Activated T-cell treated with anti-CD3 and anti-CD28 coated beads, Interleukin-2, amount 50 U/mL, for 72 hours (primary cell): ENCODE measurements at regions not wholly inside any gene's neighbourhood (a gene's known extent, or its start where the extent isn't known, plus 50 kb on each side); places are given as distances from the start of the nearest gene placed in this dataset.

ENCODE experiments used
- ATAC-seq, 2 donors: fragments of 150-1000 bp; cut with Tn5 transposase; replicated peaks in 1 of 2; 2 replicates each; pipeline ENCODE4 v1.10.0; 2021; ENCODE audit warnings: moderate library complexity in 2 of 2, mild to moderate bottlenecking in 1 of 2
- DNase-seq, 2 donors: peaks; one replicate each; pipeline ENCODE4 v3.0.0; 2021 to 2022; ENCODE audit warnings: mixed read lengths in 1 of 2
- H3K27ac Mint-ChIP-seq: one replicate; pipeline ENCODE4 v1.8.0; 2022; ENCODE audit warnings: mild to moderate bottlenecking, moderate library complexity, mixed read lengths
- H3K27me3 Mint-ChIP-seq: one replicate; pipeline ENCODE4 v1.8.0; 2022; ENCODE audit warnings: low read depth, mixed read lengths
- H3K36me3 Mint-ChIP-seq, 2 donors: one replicate each; pipeline ENCODE4 v1.8.0; 2022; ENCODE audit warnings: mixed read lengths in 2 of 2, mild to moderate bottlenecking in 1 of 2; ENCODE audit not compliant: insufficient read depth in 2 of 2
- H3K4me1 Mint-ChIP-seq: one replicate; pipeline ENCODE4 v1.8.0; 2022; ENCODE audit warnings: low read depth, mixed read lengths
- H3K4me3 Mint-ChIP-seq, 2 donors: one replicate each; pipeline ENCODE4 v1.8.0; 2022; ENCODE audit warnings: mild to moderate bottlenecking in 2 of 2, mixed read lengths in 2 of 2, moderate library complexity in 2 of 2
- H3K9me3 Mint-ChIP-seq, 2 donors: one replicate each; pipeline ENCODE4 v1.8.0; 2022; ENCODE audit warnings: mixed read lengths in 2 of 2

GRCh38 chr13:83825676-83826075 lies 56.6 kb downstream of the SLITRK1 start:
- Mint-ChIP-seq H3K27ac (no peak overlapping the region), H3K27me3 (no peaks in the 10 kb centered on the region), H3K36me3 (no peaks in the 10 kb centered on the region), H3K9me3 (peaks cover 0 to 2% of the 10 kb centered on the region in 2 donors), H3K4me3 (no peak overlapping the region), H3K4me1 (no peaks in the 10 kb centered on the region)
- no peak for DNase-seq
- ATAC-seq = no peak

- no peaks in the 10 kb centered on the region for H3K36me3 Mint-ChIP-seq
- no peaks in the 10 kb centered on the region for H3K9me3 Mint-ChIP-seq
- DNase-seq = no peak
- H3K4me3 Mint-ChIP-seq = no peak overlapping the region
- no peak overlapping the region for H3K27ac Mint-ChIP-seq
- no peak for ATAC-seq
- H3K27me3 Mint-ChIP-seq = no peaks in the 10 kb centered on the region
- H3K4me1 Mint-ChIP-seq = no peaks in the 10 kb centered on the region
Measured at GRCh38 chr13:83824560-83824959, 57.7 kb downstream of the SLITRK1 start.

GRCh38 chr13:83824120-83824519 lies 58.2 kb downstream of the SLITRK1 start:
- no peak overlapping the region for H3K27ac Mint-ChIP-seq
- H3K36me3 Mint-ChIP-seq = no peaks in the 10 kb centered on the region
- H3K9me3 Mint-ChIP-seq = peaks cover 1 to 3% of the 10 kb centered on the region in 2 donors
- no peaks in the 10 kb centered on the region for H3K27me3 Mint-ChIP-seq
- ATAC-seq (no peak), DNase-seq (no peak)
- no peak overlapping the region for H3K4me3 Mint-ChIP-seq
- H3K4me1 Mint-ChIP-seq = no peaks in the 10 kb centered on the region

GRCh38 chr13:83819611-83820010 lies 62.7 kb downstream of the SLITRK1 start:
- H3K9me3 Mint-ChIP-seq = peaks cover 2 to 4% of the 10 kb centered on the region in 2 donors
- no peak overlapping the region for H3K4me3 Mint-ChIP-seq
- no peak overlapping the region for H3K27ac Mint-ChIP-seq
- no peaks in the 10 kb centered on the region for H3K36me3 Mint-ChIP-seq
- DNase-seq (no peak), ATAC-seq (no peak)
- no peaks in the 10 kb centered on the region for H3K27me3 Mint-ChIP-seq
- H3K4me1 Mint-ChIP-seq = no peaks in the 10 kb centered on the region

- no peaks in the 10 kb centered on the region for H3K27me3 Mint-ChIP-seq
- no peak overlapping the region for H3K27ac Mint-ChIP-seq
- peaks cover 2 to 4% of the 10 kb centered on the region in 2 donors for H3K9me3 Mint-ChIP-seq
- no peak overlapping the region for H3K4me3 Mint-ChIP-seq
- no peak for ATAC-seq
- no peaks in the 10 kb centered on the region for H3K36me3 Mint-ChIP-seq
- no peak for DNase-seq
- no peaks in the 10 kb centered on the region for H3K4me1 Mint-ChIP-seq
Measured at GRCh38 chr13:83819156-83819555, 63.1 kb downstream of the SLITRK1 start.

- ATAC-seq = no peak
- H3K27me3 Mint-ChIP-seq = no peaks in the 10 kb centered on the region
- no peaks in the 10 kb centered on the region for H3K36me3 Mint-ChIP-seq
- H3K9me3 Mint-ChIP-seq = peaks cover 2 to 4% of the 10 kb centered on the region in 2 donors
- no peaks in the 10 kb centered on the region for H3K4me1 Mint-ChIP-seq
- no peak overlapping the region for H3K4me3 Mint-ChIP-seq
- H3K27ac Mint-ChIP-seq = no peak overlapping the region
- no peak for DNase-seq
Measured at GRCh38 chr13:83816081-83816480, 66.2 kb downstream of the SLITRK1 start.

GRCh38 chr13:83815598-83815997 lies 66.7 kb downstream of the SLITRK1 start:
- Mint-ChIP-seq H3K27ac (no peak overlapping the region), H3K9me3 (peaks cover 2 to 4% of the 10 kb centered on the region in 2 donors), H3K27me3 (no peaks in the 10 kb centered on the region), H3K36me3 (no peaks in the 10 kb centered on the region), H3K4me1 (no peaks in the 10 kb centered on the region), H3K4me3 (no peak overlapping the region)
- ATAC-seq (no peak), DNase-seq (no peak)

- Mint-ChIP-seq H3K4me1 (no peaks in the 10 kb centered on the region), H3K36me3 (no peaks in the 10 kb centered on the region), H3K9me3 (no peaks in the 10 kb centered on the region), H3K27me3 (no peaks in the 10 kb centered on the region), H3K4me3 (no peak overlapping the region), H3K27ac (no peak overlapping the region)
- no peak for DNase-seq
- no peak for ATAC-seq
Measured at GRCh38 chr13:83810136-83810535, 72.1 kb downstream of the SLITRK1 start.

- Mint-ChIP-seq H3K9me3 (peaks cover 0 to 2% of the 10 kb centered on the region in 2 donors), H3K4me3 (no peak overlapping the region), H3K27ac (no peak overlapping the region), H3K27me3 (no peaks in the 10 kb centered on the region), H3K4me1 (no peaks in the 10 kb centered on the region), H3K36me3 (no peaks in the 10 kb centered on the region)
- DNase-seq (no peak), ATAC-seq (no peak)
Measured at GRCh38 chr13:83804356-83804962, 77.8 kb downstream of the SLITRK1 start.

- H3K4me3 Mint-ChIP-seq = no peak overlapping the region
- H3K9me3 Mint-ChIP-seq = peaks cover 0 to 2% of the 10 kb centered on the region in 2 donors
- H3K27ac Mint-ChIP-seq = no peak overlapping the region
- DNase-seq = no peak
- H3K4me1 Mint-ChIP-seq = no peaks in the 10 kb centered on the region
- H3K36me3 Mint-ChIP-seq = no peaks in the 10 kb centered on the region
- H3K27me3 Mint-ChIP-seq = no peaks in the 10 kb centered on the region
- no peak for ATAC-seq
Measured at GRCh38 chr13:83798731-83799130, 83.5 kb downstream of the SLITRK1 start.

- H3K27me3 Mint-ChIP-seq = no peaks in the 10 kb centered on the region
- H3K27ac Mint-ChIP-seq = no peak overlapping the region
- DNase-seq (no peak), ATAC-seq (no peak)
- no peaks in the 10 kb centered on the region for H3K4me1 Mint-ChIP-seq
- no peaks in the 10 kb centered on the region for H3K36me3 Mint-ChIP-seq
- H3K4me3 Mint-ChIP-seq = no peak overlapping the region
- no peaks in the 10 kb centered on the region for H3K9me3 Mint-ChIP-seq
Measured at GRCh38 chr13:83796364-83796763, 85.9 kb downstream of the SLITRK1 start.

- no peaks in the 10 kb centered on the region for H3K4me1 Mint-ChIP-seq
- no peak overlapping the region for H3K27ac Mint-ChIP-seq
- no peaks in the 10 kb centered on the region for H3K9me3 Mint-ChIP-seq
- no peak overlapping the region for H3K4me3 Mint-ChIP-seq
- ATAC-seq (no peak), DNase-seq (no peak)
- H3K36me3 Mint-ChIP-seq = no peaks in the 10 kb centered on the region
- no peaks in the 10 kb centered on the region for H3K27me3 Mint-ChIP-seq
Measured at GRCh38 chr13:83794583-83794982, 87.7 kb downstream of the SLITRK1 start.

GRCh38 chr13:83780227-83780626 lies 102.0 kb downstream of the SLITRK1 start:
- Mint-ChIP-seq H3K4me1 (no peaks in the 10 kb centered on the region), H3K27ac (no peak overlapping the region), H3K9me3 (peaks cover 1% of the 10 kb centered on the region in 2 donors), H3K36me3 (no peaks in the 10 kb centered on the region), H3K27me3 (no peaks in the 10 kb centered on the region), H3K4me3 (no peak overlapping the region)
- DNase-seq (no peak), ATAC-seq (no peak)

GRCh38 chr13:83773961-83774360 lies 108.3 kb downstream of the SLITRK1 start:
- H3K27me3 Mint-ChIP-seq = no peaks in the 10 kb centered on the region
- DNase-seq = no peak
- no peak overlapping the region for H3K27ac Mint-ChIP-seq
- no peaks in the 10 kb centered on the region for H3K36me3 Mint-ChIP-seq
- ATAC-seq = no peak
- no peaks in the 10 kb centered on the region for H3K4me1 Mint-ChIP-seq
- peaks cover 0 to 2% of the 10 kb centered on the region in 2 donors for H3K9me3 Mint-ChIP-seq
- H3K4me3 Mint-ChIP-seq = no peak overlapping the region
